SK-N-SH treated with all-trans-retinoic acid at 6 μM for 48 hours (cell line): ENCODE measurements at regions not wholly inside any gene's neighbourhood (a gene's known extent, or its start where the extent isn't known, plus 50 kb on each side); places are given as distances from the start of the nearest gene placed in this dataset.

Experiments
- ATAC-seq: fragments of 200-7000 bp; cut with Tn5 transposase; 3 replicates; pipeline ENCODE4 v1.9.1; 2020; ENCODE audit warnings: mild to moderate bottlenecking, moderate library complexity
- BACH2 ChIP-seq: fragments of 250-450 bp; sonication (Bioruptor Pico); IDR thresholded peaks from 2 replicates; pipeline ENCODE4 v1.9.0; 2021; ENCODE audit warnings: mild to moderate bottlenecking, borderline replicate concordance
- CSDC2 ChIP-seq: fragments of 250-450 bp; sonication (Bioruptor Pico); IDR thresholded peaks from 2 replicates; pipeline ENCODE4 v1.5.0; 2020; ENCODE audit warnings: mild to moderate bottlenecking, moderate library complexity
- ESRRG ChIP-seq: fragments of 250-450 bp; sonication (Bioruptor Pico); IDR thresholded peaks from 2 replicates; pipeline ENCODE4 v1.6.1; 2021; ENCODE audit warnings: mild to moderate bottlenecking
- GLIS3 ChIP-seq: fragments of 250-450 bp; sonication (Bioruptor Pico); IDR thresholded peaks from 2 replicates; pipeline ENCODE4 v1.5.0; 2020; ENCODE audit warnings: mild to moderate bottlenecking, moderate library complexity
- ISL1 ChIP-seq: fragments of 250-450 bp; sonication (Bioruptor Pico); IDR thresholded peaks from 2 replicates; pipeline ENCODE4 v2.1.2; 2022; ENCODE audit warnings: mild to moderate bottlenecking, moderate library complexity
- OSR1 ChIP-seq: fragments of 250-450 bp; sonication (Bioruptor Pico); IDR thresholded peaks from 2 replicates; pipeline ENCODE4 v1.8.0; 2022; ENCODE audit warnings: moderate library complexity, mild to moderate bottlenecking, inconsistent platforms
- PPARA ChIP-seq: fragments of 250-450 bp; sonication (Bioruptor Pico); IDR thresholded peaks from 2 replicates; pipeline ENCODE4 v1.5.0; 2020; ENCODE audit warnings: mild to moderate bottlenecking, borderline replicate concordance
- RARB ChIP-seq: fragments of 250-450 bp; sonication (Bioruptor Pico); IDR thresholded peaks from 2 replicates; pipeline ENCODE4 v1.8.0; 2021; ENCODE audit warnings: mild to moderate bottlenecking, moderate library complexity
- SNAI2 ChIP-seq: fragments of 250-450 bp; sonication (Bioruptor Pico); IDR thresholded peaks from 2 replicates; pipeline ENCODE4 v1.5.0; 2020; ENCODE audit warnings: mild to moderate bottlenecking, moderate library complexity
- TCF4 ChIP-seq: fragments of 250-450 bp; sonication (Bioruptor Pico); IDR thresholded peaks from 2 replicates; pipeline ENCODE4 v1.8.0; 2021; ENCODE audit warnings: mild to moderate bottlenecking, moderate library complexity, borderline replicate concordance
- TOX ChIP-seq: fragments of 250-450 bp; sonication (Bioruptor Pico); IDR thresholded peaks from 2 replicates; pipeline ENCODE4 v1.8.0; 2021; ENCODE audit warnings: mild to moderate bottlenecking, moderate library complexity, borderline replicate concordance
- ZC3H10 ChIP-seq: fragments of 250-450 bp; sonication (Bioruptor Pico); IDR thresholded peaks from 2 replicates; pipeline ENCODE4 v1.5.1; 2021; ENCODE audit warnings: mild to moderate bottlenecking, moderate library complexity
- ZFP3 ChIP-seq: fragments of 250-450 bp; sonication (Bioruptor Pico); IDR thresholded peaks from 2 replicates; pipeline ENCODE4 v1.5.0; 2020; ENCODE audit warnings: mild to moderate bottlenecking, moderate library complexity
- ZNF70 ChIP-seq: fragments of 450-650 bp; formaldehyde crosslinking; IDR thresholded peaks from 2 replicates; pipeline ENCODE4 v1.5.0; 2020; ENCODE audit warnings: mild to moderate bottlenecking, moderate library complexity
- ZNF8 ChIP-seq: fragments of 450-650 bp; formaldehyde crosslinking; IDR thresholded peaks from 2 replicates; pipeline ENCODE4 v1.5.0; 2020; ENCODE audit warnings: mild to moderate bottlenecking, moderate library complexity
- TF ChIP-seq, protein P1 (sequence below): fragments of 250-450 bp; sonication (Bioruptor Pico); IDR thresholded peaks from 2 replicates; pipeline ENCODE4 v1.5.0; 2020; ENCODE audit warnings: mild to moderate bottlenecking, moderate library complexity
- TF ChIP-seq, protein P2 (sequence below): fragments of 250-450 bp; sonication (Bioruptor Pico); IDR thresholded peaks from 2 replicates; pipeline ENCODE4 v1.8.0; 2021; ENCODE audit warnings: low read depth, mild to moderate bottlenecking, moderate library complexity, borderline replicate concordance
- TF ChIP-seq, protein P3 (sequence below): fragments of 250-450 bp; sonication (Bioruptor Pico); IDR thresholded peaks from 2 replicates; pipeline ENCODE4 v1.5.1; 2020; ENCODE audit warnings: low read depth, mild to moderate bottlenecking, moderate library complexity
- TF ChIP-seq, protein P4 (sequence below): fragments of 250-450 bp; sonication (Bioruptor Pico); IDR thresholded peaks from 2 replicates; pipeline ENCODE4 v1.5.1; 2021; ENCODE audit warnings: mild to moderate bottlenecking, moderate library complexity
- TF ChIP-seq, protein P5 (sequence below): fragments of 250-450 bp; sonication (Bioruptor Pico); IDR thresholded peaks from 2 replicates; pipeline ENCODE4 v1.8.0; 2020; ENCODE audit warnings: mild to moderate bottlenecking, moderate library complexity, borderline replicate concordance

DNA sequence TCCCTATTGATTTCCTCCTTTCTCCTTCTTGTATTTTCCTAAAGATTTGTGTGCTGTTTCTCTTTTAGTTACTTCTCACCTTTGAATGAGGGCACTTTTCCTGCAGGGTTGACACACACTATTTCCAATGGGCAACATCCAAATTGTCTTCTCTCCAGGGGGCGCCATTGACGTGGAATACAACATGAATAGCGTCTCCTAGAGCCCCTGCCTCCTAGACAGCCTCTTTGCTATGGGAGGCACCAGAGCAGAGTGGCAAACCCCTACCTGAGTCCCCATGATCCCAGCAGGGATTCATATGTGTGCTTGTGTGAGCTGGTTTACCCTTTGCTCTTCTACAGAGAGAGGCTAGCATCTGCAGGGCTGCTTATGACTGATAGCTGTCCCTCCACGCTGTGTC is 61.3 kb upstream of the ITSN2 start (continued):
- TF ChIP-seq, protein P1, sequence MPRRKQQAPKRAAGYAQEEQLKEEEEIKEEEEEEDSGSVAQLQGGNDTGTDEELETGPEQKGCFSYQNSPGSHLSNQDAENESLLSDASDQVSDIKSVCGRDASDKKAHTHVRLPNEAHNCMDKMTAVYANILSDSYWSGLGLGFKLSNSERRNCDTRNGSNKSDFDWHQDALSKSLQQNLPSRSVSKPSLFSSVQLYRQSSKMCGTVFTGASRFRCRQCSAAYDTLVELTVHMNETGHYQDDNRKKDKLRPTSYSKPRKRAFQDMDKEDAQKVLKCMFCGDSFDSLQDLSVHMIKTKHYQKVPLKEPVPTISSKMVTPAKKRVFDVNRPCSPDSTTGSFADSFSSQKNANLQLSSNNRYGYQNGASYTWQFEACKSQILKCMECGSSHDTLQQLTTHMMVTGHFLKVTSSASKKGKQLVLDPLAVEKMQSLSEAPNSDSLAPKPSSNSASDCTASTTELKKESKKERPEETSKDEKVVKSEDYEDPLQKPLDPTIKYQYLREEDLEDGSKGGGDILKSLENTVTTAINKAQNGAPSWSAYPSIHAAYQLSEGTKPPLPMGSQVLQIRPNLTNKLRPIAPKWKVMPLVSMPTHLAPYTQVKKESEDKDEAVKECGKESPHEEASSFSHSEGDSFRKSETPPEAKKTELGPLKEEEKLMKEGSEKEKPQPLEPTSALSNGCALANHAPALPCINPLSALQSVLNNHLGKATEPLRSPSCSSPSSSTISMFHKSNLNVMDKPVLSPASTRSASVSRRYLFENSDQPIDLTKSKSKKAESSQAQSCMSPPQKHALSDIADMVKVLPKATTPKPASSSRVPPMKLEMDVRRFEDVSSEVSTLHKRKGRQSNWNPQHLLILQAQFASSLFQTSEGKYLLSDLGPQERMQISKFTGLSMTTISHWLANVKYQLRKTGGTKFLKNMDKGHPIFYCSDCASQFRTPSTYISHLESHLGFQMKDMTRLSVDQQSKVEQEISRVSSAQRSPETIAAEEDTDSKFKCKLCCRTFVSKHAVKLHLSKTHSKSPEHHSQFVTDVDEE (CRISPR knock-in tag) = no peak

DNA sequence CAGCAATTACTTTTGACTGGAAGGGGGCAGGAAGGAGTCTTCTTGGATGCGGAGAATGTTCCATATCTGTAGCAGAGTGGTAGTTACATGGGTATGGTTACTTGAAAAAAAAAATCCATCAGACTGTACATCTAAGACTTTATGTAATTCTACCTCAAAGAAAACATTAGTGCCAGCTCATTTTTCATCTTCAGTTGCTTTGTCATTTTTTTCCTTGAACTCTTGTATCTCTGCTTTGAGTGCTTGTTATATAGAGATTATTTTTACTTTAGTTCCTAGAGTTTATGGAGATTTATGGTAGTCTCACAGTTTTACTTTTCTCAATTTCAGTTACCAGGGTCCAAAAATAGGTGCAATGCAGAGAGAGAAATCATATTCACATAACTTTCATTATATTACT is 60.0 kb upstream of the ITSN2 start:
- ATAC-seq = no peak
- TF ChIP-seq TOX (CRISPR knock-in tag) = no peak
- TF ChIP-seq, protein P1 (CRISPR knock-in tag) = no peak
- TF ChIP-seq, protein P2, sequence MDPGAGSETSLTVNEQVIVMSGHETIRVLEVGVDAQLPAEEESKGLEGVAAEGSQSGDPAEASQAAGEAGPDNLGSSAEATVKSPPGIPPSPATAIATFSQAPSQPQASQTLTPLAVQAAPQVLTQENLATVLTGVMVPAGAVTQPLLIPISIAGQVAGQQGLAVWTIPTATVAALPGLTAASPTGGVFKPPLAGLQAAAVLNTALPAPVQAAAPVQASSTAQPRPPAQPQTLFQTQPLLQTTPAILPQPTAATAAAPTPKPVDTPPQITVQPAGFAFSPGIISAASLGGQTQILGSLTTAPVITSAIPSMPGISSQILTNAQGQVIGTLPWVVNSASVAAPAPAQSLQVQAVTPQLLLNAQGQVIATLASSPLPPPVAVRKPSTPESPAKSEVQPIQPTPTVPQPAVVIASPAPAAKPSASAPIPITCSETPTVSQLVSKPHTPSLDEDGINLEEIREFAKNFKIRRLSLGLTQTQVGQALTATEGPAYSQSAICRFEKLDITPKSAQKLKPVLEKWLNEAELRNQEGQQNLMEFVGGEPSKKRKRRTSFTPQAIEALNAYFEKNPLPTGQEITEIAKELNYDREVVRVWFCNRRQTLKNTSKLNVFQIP (CRISPR knock-in tag) = no peak
- TF ChIP-seq PPARA (CRISPR knock-in tag) = no peak
- no peak for TF ChIP-seq TCF4 (CRISPR knock-in tag)
- TF ChIP-seq, protein P3, sequence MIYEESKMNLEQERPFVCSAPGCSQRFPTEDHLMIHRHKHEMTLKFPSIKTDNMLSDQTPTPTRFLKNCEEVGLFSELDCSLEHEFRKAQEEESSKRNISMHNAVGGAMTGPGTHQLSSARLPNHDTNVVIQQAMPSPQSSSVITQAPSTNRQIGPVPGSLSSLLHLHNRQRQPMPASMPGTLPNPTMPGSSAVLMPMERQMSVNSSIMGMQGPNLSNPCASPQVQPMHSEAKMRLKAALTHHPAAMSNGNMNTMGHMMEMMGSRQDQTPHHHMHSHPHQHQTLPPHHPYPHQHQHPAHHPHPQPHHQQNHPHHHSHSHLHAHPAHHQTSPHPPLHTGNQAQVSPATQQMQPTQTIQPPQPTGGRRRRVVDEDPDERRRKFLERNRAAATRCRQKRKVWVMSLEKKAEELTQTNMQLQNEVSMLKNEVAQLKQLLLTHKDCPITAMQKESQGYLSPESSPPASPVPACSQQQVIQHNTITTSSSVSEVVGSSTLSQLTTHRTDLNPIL (CRISPR knock-in tag) = no peak
- no peak for TF ChIP-seq OSR1 (CRISPR knock-in tag)
- no peak for TF ChIP-seq CSDC2
- no peak for TF ChIP-seq ESRRG (CRISPR knock-in tag)
- TF ChIP-seq GLIS3 (CRISPR knock-in tag) = no peak
- TF ChIP-seq SNAI2 (CRISPR knock-in tag) = no peak
- TF ChIP-seq BACH2 = no peak
- TF ChIP-seq ZFP3 (CRISPR knock-in tag) = no peak
- no peak for TF ChIP-seq RARB (CRISPR knock-in tag)
- TF ChIP-seq, protein P4, sequence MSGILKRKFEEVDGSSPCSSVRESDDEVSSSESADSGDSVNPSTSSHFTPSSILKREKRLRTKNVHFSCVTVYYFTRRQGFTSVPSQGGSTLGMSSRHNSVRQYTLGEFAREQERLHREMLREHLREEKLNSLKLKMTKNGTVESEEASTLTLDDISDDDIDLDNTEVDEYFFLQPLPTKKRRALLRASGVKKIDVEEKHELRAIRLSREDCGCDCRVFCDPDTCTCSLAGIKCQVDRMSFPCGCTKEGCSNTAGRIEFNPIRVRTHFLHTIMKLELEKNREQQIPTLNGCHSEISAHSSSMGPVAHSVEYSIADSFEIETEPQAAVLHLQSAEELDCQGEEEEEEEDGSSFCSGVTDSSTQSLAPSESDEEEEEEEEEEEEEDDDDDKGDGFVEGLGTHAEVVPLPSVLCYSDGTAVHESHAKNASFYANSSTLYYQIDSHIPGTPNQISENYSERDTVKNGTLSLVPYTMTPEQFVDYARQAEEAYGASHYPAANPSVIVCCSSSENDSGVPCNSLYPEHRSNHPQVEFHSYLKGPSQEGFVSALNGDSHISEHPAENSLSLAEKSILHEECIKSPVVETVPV = no peak
- TF ChIP-seq ZNF8 (CRISPR knock-in tag) = no peak
- TF ChIP-seq ZC3H10 (CRISPR knock-in tag) = no peak

DNA sequence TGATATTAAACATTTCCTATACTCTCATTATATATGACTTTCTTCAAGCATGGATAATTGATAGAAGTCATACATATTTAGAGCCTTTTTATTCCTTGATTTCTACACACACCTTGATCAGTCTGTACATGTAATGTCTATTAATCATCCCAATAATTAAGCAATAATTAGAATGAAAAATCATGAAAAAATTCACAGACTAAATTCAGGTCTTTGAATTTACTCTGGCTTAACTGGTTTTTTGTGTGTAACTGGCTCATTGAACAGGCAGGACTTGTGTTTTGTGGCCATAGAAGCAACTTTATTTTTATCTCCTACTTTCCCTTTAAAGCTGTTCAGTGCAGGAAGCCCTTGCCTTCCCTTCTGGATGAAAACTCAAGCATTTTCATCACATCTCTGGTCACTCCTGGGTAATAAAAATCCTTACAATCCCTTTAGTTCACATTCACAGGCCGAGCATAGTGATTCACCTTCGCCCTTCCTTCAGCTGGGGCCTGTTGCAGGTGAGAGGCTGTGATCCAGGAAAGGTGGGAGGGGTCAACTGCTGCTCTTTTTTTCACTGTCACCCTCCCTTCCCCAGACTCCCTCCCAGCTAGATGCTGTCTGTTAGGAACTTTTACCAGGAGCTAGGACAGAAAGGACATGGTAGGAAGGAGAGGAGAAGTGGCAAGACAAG is 58.0 kb upstream of the ITSN2 start:
- TF ChIP-seq ESRRG (CRISPR knock-in tag) (no peak), PPARA (CRISPR knock-in tag) (no peak), CSDC2 (no peak), SNAI2 (CRISPR knock-in tag) (no peak), ZFP3 (CRISPR knock-in tag) (no peak), GLIS3 (CRISPR knock-in tag) (no peak), BACH2 (no peak), OSR1 (CRISPR knock-in tag) (no peak), ZC3H10 (CRISPR knock-in tag) (no peak), ZNF70 (CRISPR knock-in tag) (no peak), ISL1 (CRISPR knock-in tag) (no peak), TOX (CRISPR knock-in tag) (no peak)
- TF ChIP-seq, protein P5, sequence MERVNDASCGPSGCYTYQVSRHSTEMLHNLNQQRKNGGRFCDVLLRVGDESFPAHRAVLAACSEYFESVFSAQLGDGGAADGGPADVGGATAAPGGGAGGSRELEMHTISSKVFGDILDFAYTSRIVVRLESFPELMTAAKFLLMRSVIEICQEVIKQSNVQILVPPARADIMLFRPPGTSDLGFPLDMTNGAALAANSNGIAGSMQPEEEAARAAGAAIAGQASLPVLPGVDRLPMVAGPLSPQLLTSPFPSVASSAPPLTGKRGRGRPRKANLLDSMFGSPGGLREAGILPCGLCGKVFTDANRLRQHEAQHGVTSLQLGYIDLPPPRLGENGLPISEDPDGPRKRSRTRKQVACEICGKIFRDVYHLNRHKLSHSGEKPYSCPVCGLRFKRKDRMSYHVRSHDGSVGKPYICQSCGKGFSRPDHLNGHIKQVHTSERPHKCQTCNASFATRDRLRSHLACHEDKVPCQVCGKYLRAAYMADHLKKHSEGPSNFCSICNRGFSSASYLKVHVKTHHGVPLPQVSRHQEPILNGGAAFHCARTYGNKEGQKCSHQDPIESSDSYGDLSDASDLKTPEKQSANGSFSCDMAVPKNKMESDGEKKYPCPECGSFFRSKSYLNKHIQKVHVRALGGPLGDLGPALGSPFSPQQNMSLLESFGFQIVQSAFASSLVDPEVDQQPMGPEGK (CRISPR knock-in tag) = no peak
- TF ChIP-seq, protein P4 = no peak
- TF ChIP-seq, protein P3 (CRISPR knock-in tag) = no peak
- ATAC-seq = no peak
